ENCODE measurements at regions not wholly inside any gene's neighbourhood (a gene's known extent, or its start where the extent isn't known, plus 50 kb on each side); places are given as distances from the start of the nearest gene placed in this dataset.

DNA sequence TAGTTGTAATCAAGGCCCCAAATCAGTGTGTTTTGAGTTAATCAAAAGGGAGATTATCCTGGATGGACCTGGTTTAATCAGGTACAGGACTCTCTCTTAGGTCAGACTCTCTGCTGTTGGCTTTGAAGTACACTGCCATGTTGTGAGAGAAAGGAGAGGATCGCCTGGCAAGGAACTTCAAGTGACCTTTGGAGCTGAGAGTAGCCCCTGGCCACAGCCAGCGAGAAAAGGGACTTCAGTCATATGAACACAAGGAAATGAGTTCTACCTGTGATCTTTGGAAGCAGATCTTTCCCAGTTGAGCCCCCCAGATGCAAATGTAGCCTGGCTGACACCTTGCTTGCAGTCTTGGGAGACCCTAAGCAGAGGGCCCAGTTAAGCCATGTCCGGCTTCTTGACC is 68.3 kb upstream of the CPM start:
- no peak for TF ChIP-seq EZH2phosphoT487 (IDR thresholded peaks at IDR 0.05; ENCODE audit: low read depth)
- TF ChIP-seq, protein P1, sequence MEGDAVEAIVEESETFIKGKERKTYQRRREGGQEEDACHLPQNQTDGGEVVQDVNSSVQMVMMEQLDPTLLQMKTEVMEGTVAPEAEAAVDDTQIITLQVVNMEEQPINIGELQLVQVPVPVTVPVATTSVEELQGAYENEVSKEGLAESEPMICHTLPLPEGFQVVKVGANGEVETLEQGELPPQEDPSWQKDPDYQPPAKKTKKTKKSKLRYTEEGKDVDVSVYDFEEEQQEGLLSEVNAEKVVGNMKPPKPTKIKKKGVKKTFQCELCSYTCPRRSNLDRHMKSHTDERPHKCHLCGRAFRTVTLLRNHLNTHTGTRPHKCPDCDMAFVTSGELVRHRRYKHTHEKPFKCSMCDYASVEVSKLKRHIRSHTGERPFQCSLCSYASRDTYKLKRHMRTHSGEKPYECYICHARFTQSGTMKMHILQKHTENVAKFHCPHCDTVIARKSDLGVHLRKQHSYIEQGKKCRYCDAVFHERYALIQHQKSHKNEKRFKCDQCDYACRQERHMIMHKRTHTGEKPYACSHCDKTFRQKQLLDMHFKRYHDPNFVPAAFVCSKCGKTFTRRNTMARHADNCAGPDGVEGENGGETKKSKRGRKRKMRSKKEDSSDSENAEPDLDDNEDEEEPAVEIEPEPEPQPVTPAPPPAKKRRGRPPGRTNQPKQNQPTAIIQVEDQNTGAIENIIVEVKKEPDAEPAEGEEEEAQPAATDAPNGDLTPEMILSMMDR (IDR thresholded peaks at IDR 0.05; ENCODE audit: low read depth, low read length): no peak

All from OCI-LY3 (cell line).